HG03469 (cell line): ENCODE measurements at regions not wholly inside any gene's neighbourhood (a gene's known extent, or its start where the extent isn't known, plus 50 kb on each side); places are given as distances from the start of the nearest gene placed in this dataset.

ENCODE experiments used
- ATAC-seq: cut with Tn5 transposase; IDR thresholded peaks from one replicate; pipeline ENCODE4 v1.9.1; 2021; ENCODE audit warnings: mild to moderate bottlenecking, moderate library complexity, moderate number of reproducible peaks; ENCODE audit not compliant: unreplicated experiment

DNA sequence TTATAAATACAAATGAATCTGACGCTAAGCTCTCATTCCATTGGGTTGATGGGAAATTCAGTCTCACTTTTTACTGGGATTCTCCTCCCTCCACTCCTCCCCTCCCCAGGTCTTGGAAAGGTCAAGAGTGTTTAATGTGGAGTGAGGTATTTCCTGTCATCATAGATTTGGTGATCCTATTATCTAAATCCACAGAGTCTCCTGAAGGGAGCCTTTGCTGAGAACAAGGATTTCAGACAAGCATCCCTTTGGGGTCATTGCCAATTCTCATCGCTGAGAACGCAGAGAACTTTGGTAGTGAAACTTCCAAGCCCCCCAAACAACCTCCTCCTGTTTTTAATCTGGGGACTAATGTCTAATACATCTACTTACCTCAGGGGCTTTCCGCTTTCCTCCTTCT lies 297.9 kb downstream of the OTOL1 start:
- no peak for ATAC-seq

DNA sequence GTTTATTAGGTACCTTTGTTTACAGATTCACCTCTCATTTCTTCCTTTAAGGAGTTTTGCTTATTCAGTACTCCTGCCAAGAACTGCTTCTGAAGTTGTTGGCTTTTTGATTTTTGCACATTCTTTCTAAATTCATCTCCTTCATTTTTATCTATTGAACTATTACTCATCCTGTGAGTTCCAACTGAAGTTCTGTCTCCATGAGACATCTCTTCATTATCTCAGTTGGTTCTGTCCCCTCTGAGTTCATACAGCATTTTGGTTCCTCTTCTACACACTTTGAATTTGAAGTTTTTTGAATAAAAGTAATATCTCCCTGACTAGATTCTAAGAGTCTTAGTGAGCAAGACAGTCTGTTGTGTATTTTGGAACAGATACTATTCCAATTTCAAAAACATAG lies 299.7 kb downstream of the OTOL1 start:
- no peak for ATAC-seq

DNA sequence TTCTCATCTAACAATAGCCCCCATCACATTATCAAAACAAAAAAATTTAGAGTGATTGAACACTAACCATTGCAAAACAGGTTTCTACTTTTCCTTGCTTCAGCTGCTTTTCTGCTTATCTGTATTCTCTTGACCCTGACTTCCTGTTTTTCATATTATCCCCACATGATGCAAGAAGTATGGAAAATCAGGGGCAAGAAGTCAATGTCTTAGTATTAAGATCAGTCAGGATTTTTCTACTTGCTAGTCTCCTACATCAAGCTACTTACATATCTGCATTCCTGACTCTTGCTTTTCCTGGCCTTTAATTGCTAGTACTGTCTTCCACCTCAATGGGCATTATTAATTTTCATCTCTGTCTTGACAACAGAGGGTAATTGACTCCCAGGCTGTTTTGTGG lies 300.2 kb downstream of the OTOL1 start:
- no peak for ATAC-seq

DNA sequence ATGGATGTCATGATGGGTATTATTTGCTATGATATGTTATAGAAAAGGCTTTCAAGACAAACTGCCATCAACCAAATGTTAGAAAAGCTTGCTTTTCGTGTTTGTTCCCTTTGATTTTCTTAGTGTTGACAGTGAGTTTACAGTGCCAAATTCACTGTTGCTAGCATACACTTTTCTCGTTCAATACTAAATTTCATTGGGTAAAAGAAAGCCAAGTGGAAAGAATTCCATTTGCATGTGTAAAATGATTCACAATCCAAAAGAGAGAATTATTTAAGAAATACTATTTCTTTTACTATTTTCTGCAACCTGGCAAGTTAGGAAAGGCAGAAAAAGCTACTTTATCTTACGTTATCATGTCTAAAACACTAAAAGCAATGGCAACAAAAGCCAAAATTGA lies 301.4 kb downstream of the OTOL1 start:
- ATAC-seq = no peak

DNA sequence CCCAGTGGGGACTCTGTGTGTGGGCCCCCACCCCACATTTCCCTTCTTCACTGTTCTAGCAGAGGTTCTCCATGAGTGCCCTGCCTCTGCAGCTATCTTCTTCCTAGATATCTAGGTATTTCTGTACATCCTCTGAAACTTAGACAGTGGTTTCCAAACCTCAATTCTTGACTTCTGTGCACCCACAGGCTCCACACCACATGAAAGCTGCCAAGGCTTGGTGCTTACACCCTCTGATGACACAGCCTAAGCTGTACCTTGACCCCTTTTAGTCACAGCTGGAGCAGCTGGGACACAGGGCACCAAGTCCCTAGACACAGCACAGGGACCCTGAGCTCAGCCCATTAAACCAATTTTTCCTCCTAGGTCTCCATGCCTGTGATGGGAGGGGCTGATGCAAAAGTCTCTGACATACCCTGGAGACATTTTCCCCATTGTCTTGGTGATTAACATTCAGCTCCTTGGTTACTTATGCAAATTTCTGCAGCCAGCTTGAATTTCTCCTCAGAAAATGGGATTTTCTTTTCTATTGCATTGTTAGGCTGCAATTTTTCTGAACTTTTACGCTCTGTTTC lies 304.5 kb downstream of the OTOL1 start:
- no peak for ATAC-seq

DNA sequence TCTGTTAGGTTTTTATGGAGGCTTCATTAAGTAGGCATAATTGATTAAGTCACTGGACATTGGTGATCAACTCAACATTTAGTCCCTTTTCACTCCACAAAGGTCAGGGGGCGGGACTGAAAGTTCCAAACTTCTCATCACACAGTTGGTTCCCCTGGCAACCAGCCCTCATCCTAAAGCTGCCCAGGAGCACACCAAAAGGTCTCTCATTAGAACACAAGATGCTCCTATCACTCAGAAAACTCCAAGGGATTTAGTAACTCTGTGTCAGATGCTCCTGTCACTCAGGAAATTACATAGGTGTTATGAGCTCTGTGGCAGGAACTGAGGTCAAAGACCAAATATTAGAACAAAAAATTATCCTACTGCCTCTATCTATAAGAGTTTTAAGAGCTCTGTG lies 321.5 kb downstream of the OTOL1 start:
- ATAC-seq = no peak

DNA sequence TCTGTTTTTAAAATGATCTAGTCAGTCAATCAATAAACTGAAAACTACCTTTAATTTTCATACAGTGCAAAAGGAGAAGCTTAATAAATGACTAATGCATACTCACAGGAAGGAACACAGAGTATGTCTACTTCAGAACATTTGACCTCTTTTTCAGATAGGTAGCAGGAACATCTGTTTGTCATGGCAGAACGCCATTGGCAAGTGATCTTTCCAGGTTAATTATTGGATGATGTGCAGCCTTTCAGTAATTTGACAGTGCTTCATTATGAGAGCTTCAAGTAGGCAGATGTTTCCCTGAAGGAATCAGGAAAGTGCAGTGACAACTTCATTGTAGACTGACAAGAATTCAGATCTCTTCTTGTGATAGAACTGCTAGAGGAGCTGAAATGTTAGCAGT lies 325.0 kb downstream of the OTOL1 start:
- ATAC-seq = no peak

DNA sequence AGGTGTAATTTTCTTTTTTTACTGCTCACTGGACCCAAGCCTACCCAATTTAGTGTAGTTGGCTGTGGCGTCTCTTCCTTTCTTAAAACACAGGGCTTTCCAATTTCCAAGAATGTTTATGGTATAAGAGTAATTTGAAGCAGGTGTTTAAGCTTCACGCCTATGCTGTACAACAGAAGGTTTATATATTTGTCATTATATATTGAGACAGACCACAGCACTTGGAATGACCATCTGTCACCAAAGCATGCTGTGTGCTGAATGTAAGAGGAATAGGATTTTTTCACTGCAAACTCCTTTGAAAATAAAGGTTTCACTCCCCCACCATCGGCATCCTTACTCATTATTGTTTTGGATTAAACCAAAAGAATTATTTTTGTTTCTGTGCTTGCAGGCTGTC lies 325.7 kb downstream of the OTOL1 start:
- ATAC-seq = no peak

DNA sequence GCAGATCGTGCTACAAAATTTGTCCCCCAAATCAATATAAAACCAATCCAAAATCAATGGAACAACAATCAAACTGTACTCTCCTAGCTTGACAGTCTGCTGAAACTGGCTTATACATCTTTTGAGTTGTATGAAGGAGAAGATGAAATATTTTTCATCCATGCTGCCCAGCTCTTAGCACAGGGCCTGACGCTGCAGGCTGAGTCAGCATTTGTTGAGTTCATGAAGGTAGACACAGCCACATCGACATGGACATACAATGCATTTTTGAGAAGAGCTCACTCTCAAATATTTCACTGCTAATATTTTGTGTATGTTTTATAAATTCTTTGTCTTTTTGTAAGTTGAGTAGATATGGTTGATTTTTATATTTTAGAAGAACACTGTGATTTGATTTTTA lies 327.3 kb downstream of the OTOL1 start:
- ATAC-seq = no peak

DNA sequence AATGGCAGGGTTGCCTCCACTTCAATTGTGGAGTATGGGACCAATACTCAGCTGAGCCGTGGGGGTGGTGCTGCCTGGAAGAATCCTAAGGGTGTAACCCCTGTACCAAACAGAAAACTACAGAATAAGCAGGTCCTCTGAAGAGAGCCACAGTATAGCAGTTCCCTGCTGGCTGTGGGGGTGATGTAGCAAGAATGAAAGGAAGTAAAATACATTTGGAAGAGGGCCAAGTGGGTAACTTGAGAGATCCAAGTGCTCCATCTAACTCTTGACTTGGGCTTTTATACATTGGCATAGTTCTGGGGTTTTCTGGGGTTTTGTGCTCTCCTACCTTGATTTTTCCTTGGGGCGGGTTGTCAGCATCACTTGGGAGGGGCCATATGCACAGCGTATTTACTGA lies 341.4 kb downstream of the OTOL1 start:
- no peak for ATAC-seq

DNA sequence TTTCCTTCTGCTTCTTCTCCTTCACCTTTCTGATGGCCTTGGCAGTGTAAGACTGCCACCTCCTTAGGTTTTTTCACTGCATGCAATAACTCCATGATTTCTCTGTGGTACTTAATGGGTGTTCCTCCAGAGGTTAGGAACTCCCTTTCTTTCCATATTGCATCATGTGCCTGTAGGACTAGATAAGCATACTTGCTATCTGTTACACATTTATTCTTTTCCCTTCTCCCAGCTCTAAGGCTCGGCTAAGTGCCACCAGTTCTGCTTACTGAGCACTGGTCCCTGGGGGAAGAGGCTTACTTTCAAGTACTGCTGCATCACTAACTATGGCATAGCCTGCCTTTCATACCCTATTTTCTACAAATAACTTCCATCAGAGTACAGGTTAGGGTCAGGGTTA lies 351.8 kb downstream of the OTOL1 start:
- ATAC-seq = no peak

DNA sequence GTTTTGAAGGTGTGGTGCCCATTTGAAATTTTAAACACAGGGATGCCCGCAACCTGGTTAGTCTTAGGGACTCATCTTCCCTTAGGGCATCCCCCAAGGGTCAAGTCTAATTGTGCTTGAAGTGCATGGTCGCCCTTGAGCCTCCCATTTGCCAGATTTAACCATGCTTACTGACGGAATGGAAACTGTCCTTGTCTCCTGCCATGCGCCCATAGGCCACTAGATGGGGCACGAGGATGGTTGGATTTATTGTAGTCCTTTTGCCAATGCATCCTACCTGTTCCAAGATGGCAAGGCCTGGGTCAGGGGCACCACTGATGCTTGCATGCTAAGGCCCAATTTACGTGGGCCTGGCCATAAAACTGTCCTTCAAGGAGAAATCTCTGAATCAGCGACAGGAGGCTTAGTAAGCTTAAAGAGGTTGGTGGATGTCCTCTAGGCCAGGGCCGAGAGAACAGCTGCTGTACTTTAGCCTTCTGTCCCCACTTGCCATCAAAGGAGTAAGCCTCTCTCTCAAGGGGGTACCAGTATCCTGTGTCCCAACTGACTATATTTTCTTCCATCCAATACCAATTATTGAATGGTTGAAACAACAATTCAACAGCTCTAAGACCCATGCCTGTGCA lies 355.4 kb downstream of the OTOL1 start:
- ATAC-seq = peak; percentile 87

DNA sequence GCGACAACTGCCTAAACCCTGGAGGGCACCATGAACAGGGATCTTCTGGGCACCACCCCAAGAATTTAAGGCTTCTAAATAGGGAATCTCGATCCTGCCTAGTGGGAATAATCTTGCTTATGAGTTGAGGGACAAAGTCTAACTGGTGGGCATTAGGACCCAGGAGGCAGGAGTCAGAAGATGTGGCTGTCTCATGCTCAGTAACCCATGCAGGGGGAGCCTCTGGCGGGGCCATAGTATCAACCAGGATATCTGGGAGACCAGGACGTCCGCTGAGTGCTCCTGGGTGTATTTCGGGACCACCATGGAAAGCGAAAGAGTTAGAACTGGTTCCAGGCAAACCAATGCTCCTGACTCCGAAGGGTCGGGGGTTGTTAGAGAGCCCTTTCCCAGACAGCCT lies 356.1 kb downstream of the OTOL1 start:
- ATAC-seq = no peak

DNA sequence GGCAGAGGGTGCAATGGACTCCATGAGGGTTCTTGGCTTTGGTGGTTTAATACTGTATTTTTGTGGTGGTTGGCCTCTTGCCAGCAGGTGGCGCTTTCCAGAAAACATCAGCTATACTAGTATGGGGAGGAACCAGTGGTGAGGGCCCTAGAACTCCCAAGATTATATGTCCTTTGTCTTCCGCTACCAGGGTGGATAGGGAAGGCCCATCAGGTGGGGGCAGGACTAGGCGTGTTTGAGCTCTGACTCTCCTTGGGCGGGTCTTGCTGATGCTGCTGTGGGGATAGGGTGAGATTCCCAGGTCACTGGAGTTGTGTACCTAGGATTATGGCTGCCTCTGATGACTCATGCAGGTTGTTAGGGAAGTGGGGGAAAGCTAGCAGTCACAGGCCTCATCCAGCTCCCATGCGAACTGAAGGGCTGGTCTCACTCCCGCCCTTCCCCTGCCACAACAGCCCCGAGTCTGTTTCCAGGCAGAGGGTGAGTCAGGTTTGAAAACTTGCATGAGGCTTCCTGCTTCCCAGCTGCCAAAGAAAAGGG lies 357.7 kb downstream of the OTOL1 start:
- no peak for ATAC-seq

DNA sequence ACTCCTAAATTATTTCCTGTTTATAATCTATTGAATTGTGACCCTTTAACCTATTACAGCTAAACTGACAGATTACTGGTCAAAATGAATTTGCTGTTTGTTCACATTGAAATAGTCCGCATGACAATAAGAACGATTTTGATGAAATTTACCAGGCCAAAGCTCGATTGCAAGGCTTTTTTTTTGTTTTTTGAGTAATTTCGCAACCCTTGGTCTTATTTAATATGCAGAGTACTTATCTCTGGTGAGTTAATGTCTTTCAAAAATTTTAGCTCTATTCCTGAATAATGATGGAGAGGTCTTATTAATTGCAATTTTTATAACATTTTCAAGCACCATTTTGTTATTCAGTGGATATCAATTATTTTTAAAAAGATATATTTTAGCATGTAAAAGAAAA lies 362.4 kb downstream of the OTOL1 start:
- no peak for ATAC-seq

DNA sequence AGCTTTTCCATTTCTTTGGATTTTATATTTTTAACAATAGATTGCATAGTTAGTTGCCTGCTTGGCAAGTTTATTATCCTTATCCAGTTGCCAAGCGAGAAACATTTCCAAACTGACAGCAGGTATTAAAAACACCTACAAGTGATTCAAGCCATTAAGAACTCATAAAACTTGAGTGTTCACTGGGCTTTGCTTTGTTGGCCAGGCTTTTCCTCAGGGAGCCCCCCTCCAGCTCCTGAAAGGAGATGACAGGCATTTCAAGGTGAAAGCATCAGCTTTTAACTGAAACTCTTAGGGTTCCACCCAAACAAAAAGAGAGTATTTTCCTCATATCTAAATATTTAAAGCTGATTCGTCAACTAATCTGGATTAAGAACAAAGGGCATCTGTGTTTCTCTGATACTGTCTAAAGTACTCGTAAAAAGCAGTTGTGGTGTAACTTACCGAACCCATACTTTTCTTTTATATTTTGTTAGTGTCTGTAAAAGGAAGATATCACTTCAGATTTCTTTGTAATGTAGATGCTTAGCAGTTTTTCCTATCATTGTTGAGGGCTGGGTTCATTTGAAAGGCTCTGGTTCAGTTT lies 363.4 kb downstream of the OTOL1 start:
- no peak for ATAC-seq

DNA sequence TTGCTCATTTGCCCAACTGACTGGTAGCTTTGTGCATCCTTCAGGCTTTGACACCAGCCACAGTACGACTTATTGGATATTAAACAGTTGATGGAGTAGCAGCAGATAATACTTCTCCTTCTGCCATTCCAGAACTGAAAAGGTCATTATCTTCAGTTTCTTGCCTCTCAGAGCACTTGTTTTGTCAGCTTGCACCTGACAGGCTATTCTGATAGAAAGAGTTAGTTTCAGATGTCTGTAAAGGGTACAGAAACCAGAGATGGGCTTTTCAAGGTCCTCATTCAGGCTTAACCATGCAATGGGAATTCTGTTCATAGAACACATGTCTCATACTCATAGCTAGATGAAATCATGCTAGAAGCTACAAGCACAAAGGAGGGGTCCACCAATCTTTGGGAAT lies 367.2 kb downstream of the OTOL1 start:
- ATAC-seq = no peak

DNA sequence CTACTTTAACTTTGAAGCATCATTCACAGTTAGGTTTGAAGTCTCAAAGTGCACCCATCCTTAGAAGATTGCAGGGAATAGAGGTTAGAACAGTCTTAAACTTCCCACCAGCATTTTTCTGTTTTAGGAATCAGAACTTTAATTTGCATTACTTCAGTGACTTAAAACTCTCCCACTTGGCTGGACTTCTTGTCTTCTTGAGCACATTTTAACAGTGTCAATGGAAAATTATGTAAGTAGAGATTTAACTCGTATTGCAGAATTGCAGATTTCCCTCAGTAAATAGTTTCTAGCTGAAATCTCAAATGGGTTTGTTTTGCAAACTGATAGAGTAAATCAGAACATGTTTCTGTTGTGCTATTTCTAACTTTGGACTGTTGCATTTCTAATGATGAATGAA lies 369.6 kb downstream of the OTOL1 start:
- no peak for ATAC-seq

DNA sequence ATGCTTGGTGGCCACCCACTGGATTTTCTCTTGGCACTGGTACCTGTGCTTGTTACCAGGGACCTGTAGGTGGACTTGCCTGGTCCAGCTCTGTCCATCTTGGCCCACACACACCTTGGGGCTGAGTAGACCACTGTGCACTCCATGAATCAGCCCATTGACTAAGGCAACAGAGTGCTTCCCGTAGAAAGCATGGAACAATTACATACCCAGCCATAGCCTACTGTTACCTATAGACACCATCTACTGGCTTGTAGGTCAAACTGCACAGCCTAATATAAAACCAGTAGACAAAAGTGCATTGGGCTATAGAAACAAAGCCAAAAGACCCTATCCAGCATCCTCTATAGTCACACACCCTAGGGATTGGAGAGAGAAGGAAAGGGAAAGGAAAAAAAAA lies 378.9 kb downstream of the OTOL1 start:
- ATAC-seq = no peak

DNA sequence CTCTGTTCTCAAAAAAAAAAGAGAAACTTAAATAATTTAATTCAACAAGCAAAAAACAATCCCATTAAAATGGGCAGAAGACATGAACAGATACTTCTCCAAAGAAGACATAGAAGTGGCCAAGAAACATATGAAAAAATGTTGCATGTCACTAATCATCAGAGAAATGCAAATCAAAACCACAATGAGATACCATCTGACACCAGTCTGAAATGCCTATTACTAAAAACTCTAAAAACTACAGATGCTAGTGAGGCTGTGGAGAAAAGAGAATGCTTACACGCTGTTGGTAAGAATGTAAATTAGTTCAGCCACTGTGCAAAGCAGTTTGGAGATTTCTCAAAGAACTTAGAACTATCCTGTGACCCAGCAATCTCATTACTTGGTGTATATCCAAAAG lies 382.9 kb downstream of the OTOL1 start:
- no peak for ATAC-seq

DNA sequence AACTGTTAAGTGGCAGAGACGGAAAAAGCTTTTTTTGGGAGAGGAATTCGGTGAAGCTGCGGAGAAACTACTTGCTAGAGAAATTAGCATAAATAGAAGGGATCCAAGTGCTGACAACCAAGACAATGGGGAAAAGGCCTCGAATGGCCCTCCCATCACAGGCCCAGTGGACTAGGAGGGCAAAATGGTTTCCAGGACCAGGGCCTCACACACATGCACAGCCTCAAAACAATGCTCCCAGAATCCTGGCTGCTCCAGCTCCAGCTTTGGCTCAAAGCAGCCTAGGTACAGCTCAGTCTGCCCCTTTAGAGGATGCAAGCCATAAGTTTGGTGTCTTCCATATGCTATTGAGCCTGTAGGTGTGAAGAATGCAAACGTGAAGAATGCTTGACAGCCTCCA lies 388.2 kb downstream of the OTOL1 start:
- ATAC-seq = no peak

DNA sequence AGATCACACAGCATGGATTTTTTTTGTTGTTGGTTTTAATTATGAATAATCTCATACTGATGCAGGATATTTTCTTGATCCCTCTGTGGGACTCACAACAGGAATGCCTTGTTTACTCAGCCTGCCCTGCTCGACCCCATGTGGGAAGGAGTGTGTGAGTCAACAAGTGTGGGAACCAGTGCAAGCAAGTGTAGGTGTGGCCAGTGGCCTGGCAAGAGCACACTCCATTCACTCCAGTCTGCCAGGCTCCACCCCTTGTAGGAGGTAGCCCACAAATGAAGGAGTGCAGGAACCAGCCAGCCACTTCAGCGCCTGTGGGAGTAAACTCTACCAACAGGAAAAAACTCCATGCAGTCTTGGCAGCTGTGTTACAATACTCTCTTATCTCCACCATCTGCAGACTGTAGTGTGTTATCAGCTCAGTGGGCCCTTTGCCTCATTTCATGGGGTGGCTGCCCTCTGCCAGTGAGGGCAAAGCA lies 393.6 kb downstream of the OTOL1 start:
- no peak for ATAC-seq
